ENCODE measurements at regions not wholly inside any gene's neighbourhood (a gene's known extent, or its start where the extent isn't known, plus 50 kb on each side); places are given as distances from the start of the nearest gene placed in this dataset.
"Not testable (repeated sequence)": the region's sequence is repeated elsewhere in the genome, so short reads cannot be mapped to it uniquely, and the experiment has no call there.

- POLR2A ChIA-PET, result no interaction called here
- CTCF ChIA-PET, result no interaction called here
Observed at GRCh38 chr9:7318920-7319319, 480.7 kb downstream of the DMAC1 start.

- ChIA-PET CTCF (no interaction called here), POLR2A (no interaction called here)
Observed at GRCh38 chr9:7316967-7317366, 482.6 kb downstream of the DMAC1 start.

- ChIA-PET POLR2A (no interaction called here), CTCF (no interaction called here)
Observed at GRCh38 chr9:7316166-7316795, 483.3 kb downstream of the DMAC1 start.

GRCh38 chr9:7315746-7316145 lies 483.8 kb downstream of the DMAC1 start:
- ChIA-PET POLR2A (no interaction called here), CTCF (no interaction called here)

GRCh38 chr9:7315116-7315515 lies 484.5 kb downstream of the DMAC1 start:
- ChIA-PET POLR2A (no interaction called here), CTCF (no interaction called here)

GRCh38 chr9:7313389-7313788 lies 486.2 kb downstream of the DMAC1 start:
- POLR2A ChIA-PET, result no interaction called here

GRCh38 chr9:7309051-7309450 lies 490.5 kb downstream of the DMAC1 start:
- POLR2A ChIA-PET, CTCF ChIA-PET: not testable (repeated sequence)

More at GRCh38 chr9:7313389-7313788, 486.2 kb downstream of the DMAC1 start:
- CTCF ChIA-PET, result no interaction called here

- ChIA-PET CTCF (no interaction called here), POLR2A (no interaction called here)
Observed at GRCh38 chr9:7305677-7306076, 493.9 kb downstream of the DMAC1 start.

GRCh38 chr9:7304627-7304995 lies 495.0 kb downstream of the DMAC1 start:
- ChIA-PET CTCF (no interaction called here), POLR2A (no interaction called here)

- ChIA-PET POLR2A (no interaction called here), CTCF (no interaction called here)
Observed at GRCh38 chr9:7303907-7304626, 495.5 kb downstream of the DMAC1 start.

- ChIA-PET CTCF (no interaction called here), POLR2A (no interaction called here)
Observed at GRCh38 chr9:7300484-7300883, 499.1 kb downstream of the DMAC1 start.

- CTCF ChIA-PET, result no interaction called here
- POLR2A ChIA-PET, result no interaction called here
Observed at GRCh38 chr9:7298123-7298522, 501.5 kb downstream of the DMAC1 start.

- POLR2A ChIA-PET, result no interaction called here
- CTCF ChIA-PET, result no interaction called here
Observed at GRCh38 chr9:7297521-7297920, 502.1 kb downstream of the DMAC1 start.

GRCh38 chr9:7293091-7293490 lies 506.5 kb downstream of the DMAC1 start:
- POLR2A ChIA-PET, result no interaction called here

GRCh38 chr9:7289773-7290172 lies 509.8 kb downstream of the DMAC1 start:
- POLR2A ChIA-PET, result no interaction called here

More at GRCh38 chr9:7293091-7293490, 506.5 kb downstream of the DMAC1 start:
- CTCF ChIA-PET, result no interaction called here

GRCh38 chr9:7287986-7288385 lies 511.6 kb downstream of the DMAC1 start:
- ChIA-PET CTCF (no interaction called here), POLR2A (no interaction called here)

More at GRCh38 chr9:7289773-7290172, 509.8 kb downstream of the DMAC1 start:
- CTCF ChIA-PET, result no interaction called here

GRCh38 chr9:7287065-7287464 lies 512.5 kb downstream of the DMAC1 start:
- ChIA-PET POLR2A (no interaction called here), CTCF (no interaction called here)

GRCh38 chr9:7286101-7286500 lies 513.5 kb downstream of the DMAC1 start:
- ChIA-PET CTCF (no interaction called here), POLR2A (no interaction called here)

GRCh38 chr9:7285199-7285598 lies 514.4 kb downstream of the DMAC1 start:
- ChIA-PET POLR2A (no interaction called here), CTCF (no interaction called here)

- ChIA-PET POLR2A (no interaction called here), CTCF (no interaction called here)
Observed at GRCh38 chr9:7284517-7284916, 515.1 kb downstream of the DMAC1 start.

- POLR2A ChIA-PET, result no interaction called here
- CTCF ChIA-PET, result no interaction called here
Observed at GRCh38 chr9:7284117-7284516, 515.5 kb downstream of the DMAC1 start.

- POLR2A ChIA-PET, result no interaction called here
- CTCF ChIA-PET, result no interaction called here
Observed at GRCh38 chr9:7273575-7273974, 515.8 kb downstream of the KDM4C start.
